Left lung (tissue), 4 donors: ENCODE measurements at regions not wholly inside any gene's neighbourhood (a gene's known extent, or its start where the extent isn't known, plus 50 kb on each side); places are given as distances from the start of the nearest gene placed in this dataset.
A peak's percentile ranks its signal among the peaks of the same experiment; 100 is the strongest.

Source experiments
- ATAC-seq: fragments of 200-7000 bp; cut with Tn5 transposase; one replicate; pipeline ENCODE4 v1.9.1; 2020; ENCODE audit warnings: moderate library complexity
- DNase-seq, 4 donors: peaks; one replicate each; pipeline ENCODE4 v3.0.0-alpha.2; 2013 to 2020
- H3K27ac ChIP-seq, 2 donors: fragments of 200-600 bp; sonication (generic) in 1 of 2; one replicate each; pipeline versions ENCODE4 v1.5.0 to v1.8.0; 2020 to 2021
- H3K27me3 ChIP-seq, 2 donors: fragments of 200-600 bp; sonication (generic) in 1 of 2; one replicate each; pipeline versions ENCODE4 v1.5.0 to v1.8.0; 2020 to 2021
- H3K36me3 ChIP-seq, 2 donors: fragments of 200-600 bp; sonication (generic) in 1 of 2; one replicate each; pipeline versions ENCODE4 v1.5.0 to v1.8.0; 2020 to 2021
- H3K4me1 ChIP-seq, 2 donors: fragments of 200-600 bp; one replicate each; pipeline ENCODE4 v1.8.0; 2021
- H3K4me3 ChIP-seq, 2 donors: fragments of 200-600 bp; sonication (generic) in 1 of 2; one replicate each; pipeline versions ENCODE4 v1.5.0 to v1.8.0; 2020 to 2021; ENCODE audit warnings: mild to moderate bottlenecking in 1 of 2
- H3K9me3 ChIP-seq, 2 donors: fragments of 200-600 bp; sonication (generic) in 1 of 2; one replicate each; pipeline versions ENCODE4 v1.5.0 to v1.8.0; 2020 to 2021
- intact Hi-C, 2 donors: fragments of 100-400 bp; cut with DNase I; formaldehyde crosslinking; loops; one replicate each; pipeline versions ENCODE4 v1.11.2 to v1.14.2; 2022
- TF ChIP-seq, protein P1 (sequence below), 2 donors: fragments of 200-600 bp; sonication (generic) in 1 of 2; IDR thresholded peaks; one replicate each; pipeline versions ENCODE4 v1.5.0 to v1.8.0; 2021; ENCODE audit warnings: antibody characterized with exemption in 2 of 2
- donor health status: DM: no; HTN: yes; CAD: no.
- donor health status: DM: no; HTN: no; CAD: no.

- Histone ChIP-seq H3K27ac (no peak overlapping the region), H3K4me3 (no peak overlapping the region), H3K9me3 (no peaks in the 10 kb centered on the region), H3K36me3 (no peaks in the 10 kb centered on the region), H3K27me3 (no peaks in the 10 kb centered on the region), H3K4me1 (no peaks in the 10 kb centered on the region)
- TF ChIP-seq, protein P1, sequence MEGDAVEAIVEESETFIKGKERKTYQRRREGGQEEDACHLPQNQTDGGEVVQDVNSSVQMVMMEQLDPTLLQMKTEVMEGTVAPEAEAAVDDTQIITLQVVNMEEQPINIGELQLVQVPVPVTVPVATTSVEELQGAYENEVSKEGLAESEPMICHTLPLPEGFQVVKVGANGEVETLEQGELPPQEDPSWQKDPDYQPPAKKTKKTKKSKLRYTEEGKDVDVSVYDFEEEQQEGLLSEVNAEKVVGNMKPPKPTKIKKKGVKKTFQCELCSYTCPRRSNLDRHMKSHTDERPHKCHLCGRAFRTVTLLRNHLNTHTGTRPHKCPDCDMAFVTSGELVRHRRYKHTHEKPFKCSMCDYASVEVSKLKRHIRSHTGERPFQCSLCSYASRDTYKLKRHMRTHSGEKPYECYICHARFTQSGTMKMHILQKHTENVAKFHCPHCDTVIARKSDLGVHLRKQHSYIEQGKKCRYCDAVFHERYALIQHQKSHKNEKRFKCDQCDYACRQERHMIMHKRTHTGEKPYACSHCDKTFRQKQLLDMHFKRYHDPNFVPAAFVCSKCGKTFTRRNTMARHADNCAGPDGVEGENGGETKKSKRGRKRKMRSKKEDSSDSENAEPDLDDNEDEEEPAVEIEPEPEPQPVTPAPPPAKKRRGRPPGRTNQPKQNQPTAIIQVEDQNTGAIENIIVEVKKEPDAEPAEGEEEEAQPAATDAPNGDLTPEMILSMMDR (IDR thresholded peaks at IDR 0.05) = no peak
- ATAC-seq (peak; percentile 27), DNase-seq (peak in 2 of 4 donors; percentile 71 to 86)
- intact Hi-C loops = no loop called here
These were observed 64.6 kb upstream of the CREB5 start for GRCh38 chr7:28347475-28348318.

DNA sequence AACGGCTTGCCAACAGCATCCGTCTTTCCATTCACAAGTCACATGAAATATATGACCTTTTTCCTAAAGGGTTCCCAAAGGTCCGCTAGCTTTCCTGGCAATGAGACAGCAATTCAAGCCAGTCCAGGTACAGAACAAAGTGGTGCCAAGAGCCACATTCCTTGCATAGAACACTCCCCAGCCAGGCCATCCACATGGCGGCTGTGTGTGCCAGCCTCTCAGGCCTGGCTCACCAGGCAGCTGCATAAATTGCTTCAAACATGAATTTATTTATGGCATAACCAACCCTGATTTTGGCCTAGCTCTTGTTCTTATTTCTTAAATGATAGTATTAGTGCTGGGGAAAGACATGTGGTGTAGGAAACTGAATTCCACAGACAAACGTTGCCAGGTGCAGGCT is 63.7 kb upstream of the CREB5 start:
- ATAC-seq (peak; percentile 91), DNase-seq (peak in 1 of 4 donors; percentile 35)
- intact Hi-C loops = no loop called here
- H3K4me3 ChIP-seq = no peak overlapping the region
- H3K27ac ChIP-seq = no peak overlapping the region
- no peaks in the 10 kb centered on the region for H3K4me1 ChIP-seq
- no peaks in the 10 kb centered on the region for H3K27me3 ChIP-seq
- H3K9me3 ChIP-seq = no peaks in the 10 kb centered on the region
- no peaks in the 10 kb centered on the region for H3K36me3 ChIP-seq
- TF ChIP-seq, protein P1 (IDR thresholded peaks at IDR 0.05) = no peak

- ATAC-seq = no peak
- H3K27ac ChIP-seq = no peak overlapping the region
- no peaks in the 10 kb centered on the region for H3K36me3 ChIP-seq
- no peaks in the 10 kb centered on the region for H3K27me3 ChIP-seq
- intact Hi-C loops = no loop called here
- no peak for DNase-seq
- H3K4me3 ChIP-seq = no peak overlapping the region
- no peaks in the 10 kb centered on the region for H3K4me1 ChIP-seq
- H3K9me3 ChIP-seq = no peaks in the 10 kb centered on the region
- TF ChIP-seq, protein P1 (IDR thresholded peaks at IDR 0.05) = no peak
These were observed 62.7 kb upstream of the CREB5 start for GRCh38 chr7:28349637-28350036.

GRCh38 chr7:28350662-28351061 is 61.7 kb upstream of the CREB5 start:
- Histone ChIP-seq H3K27ac (no peak overlapping the region), H3K9me3 (no peaks in the 10 kb centered on the region), H3K36me3 (no peaks in the 10 kb centered on the region), H3K27me3 (no peaks in the 10 kb centered on the region), H3K4me3 (no peak overlapping the region), H3K4me1 (no peaks in the 10 kb centered on the region)
- intact Hi-C loops = no loop called here
- TF ChIP-seq, protein P1 (IDR thresholded peaks at IDR 0.05) = no peak
- no peak for ATAC-seq
- DNase-seq = no peak

- no peak for ATAC-seq
- Histone ChIP-seq H3K27me3 (no peaks in the 10 kb centered on the region), H3K4me3 (no peak overlapping the region), H3K36me3 (no peaks in the 10 kb centered on the region), H3K4me1 (no peaks in the 10 kb centered on the region), H3K9me3 (no peaks in the 10 kb centered on the region), H3K27ac (no peak overlapping the region)
- TF ChIP-seq, protein P1 (IDR thresholded peaks at IDR 0.05) = no peak
- intact Hi-C loops = no loop called here
- no peak for DNase-seq
These were observed 60.9 kb upstream of the CREB5 start for GRCh38 chr7:28351450-28351849.
